Lower lobe of right lung (tissue), 2 donors: ENCODE measurements at regions not wholly inside any gene's neighbourhood (a gene's known extent, or its start where the extent isn't known, plus 50 kb on each side); places are given as distances from the start of the nearest gene placed in this dataset.

Experiments
- ATAC-seq, 2 donors: fragments of 200-7000 bp; cut with Tn5 transposase; one replicate each; pipeline ENCODE4 v1.9.1; 2020 to 2022; ENCODE audit warnings: mild to moderate bottlenecking in 2 of 2, moderate library complexity in 2 of 2
- DNase-seq: peaks from one replicate; pipeline ENCODE4 v3.0.0-alpha.2; 2020
- H3K27ac ChIP-seq: fragments of 200-600 bp; one replicate; pipeline ENCODE4 v1.8.0; 2022
- H3K27me3 ChIP-seq: fragments of 200-600 bp; one replicate; pipeline ENCODE4 v1.8.0; 2022; ENCODE audit warnings: low read depth
- H3K36me3 ChIP-seq: fragments of 200-600 bp; one replicate; pipeline ENCODE4 v1.8.0; 2022; ENCODE audit warnings: mild to moderate bottlenecking
- H3K4me1 ChIP-seq: fragments of 200-600 bp; one replicate; pipeline ENCODE4 v1.8.0; 2022
- H3K4me3 ChIP-seq: fragments of 200-600 bp; one replicate; pipeline ENCODE4 v1.8.0; 2022; ENCODE audit warnings: mild to moderate bottlenecking
- H3K9me3 ChIP-seq: fragments of 200-600 bp; one replicate; pipeline ENCODE4 v1.8.0; 2022
- CTCF ChIP-seq: fragments of 200-600 bp; IDR thresholded peaks from one replicate; pipeline ENCODE4 v1.8.0; 2022; ENCODE audit warnings: antibody characterized with exemption, mild to moderate bottlenecking
- intact Hi-C: fragments of 100-400 bp; cut with DNase I; formaldehyde crosslinking; loops from one replicate; pipeline ENCODE4 v1.11.0; 2022
- donor health status: DM: no; HTN: yes; CAD: no; lungs with severe emphysema.

- peaks cover 26% of the 10 kb centered on the region for H3K27me3 ChIP-seq
- no peaks in the 10 kb centered on the region for H3K4me1 ChIP-seq
- no peak overlapping the region for H3K4me3 ChIP-seq
- no peak overlapping the region for H3K27ac ChIP-seq
- no peak for ATAC-seq
- H3K36me3 ChIP-seq: no peaks in the 10 kb centered on the region
- no peak for DNase-seq
- H3K9me3 ChIP-seq: no peaks in the 10 kb centered on the region
- intact Hi-C loops: no loop called here
- no peak for TF ChIP-seq CTCF
These were observed 58.0 kb upstream of the PFKP start for GRCh38 chr10:3009341-3009740.

DNA sequence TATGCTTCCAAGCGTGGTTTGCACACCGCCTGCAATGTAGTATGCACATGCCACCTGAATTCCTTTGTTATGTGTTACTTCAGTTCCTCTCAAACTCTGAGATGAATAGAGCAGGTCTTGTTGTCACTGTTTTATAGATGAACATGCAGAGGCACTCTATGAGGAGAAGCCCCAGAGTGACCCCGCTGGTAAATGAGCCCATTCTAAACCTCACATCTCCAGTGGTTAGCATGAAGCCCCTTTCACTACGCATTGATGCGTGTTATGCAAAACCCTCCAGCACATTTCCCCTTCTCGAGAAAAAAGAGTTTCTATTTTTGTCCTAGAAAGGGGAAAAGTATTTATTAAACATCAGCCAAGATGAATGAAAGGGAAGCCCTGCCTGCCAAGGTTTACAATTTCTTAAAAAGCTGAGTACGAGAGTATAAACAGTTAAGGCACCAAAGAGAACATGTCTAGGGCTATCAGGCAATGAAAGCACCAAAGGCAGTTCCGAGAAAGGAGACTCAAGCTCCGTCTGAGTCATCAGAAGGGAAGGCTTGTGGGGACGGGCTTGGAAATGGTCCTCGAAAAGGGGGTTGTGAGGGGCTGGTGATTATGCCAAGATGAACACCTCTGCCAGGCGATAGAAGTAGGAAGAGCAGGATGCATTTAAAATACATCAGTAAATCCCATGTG, 58.7 kb upstream of the PFKP start:
- no peak for DNase-seq
- Histone ChIP-seq H3K4me3 (no peak overlapping the region), H3K27me3 (peaks cover 22% of the 10 kb centered on the region), H3K9me3 (no peaks in the 10 kb centered on the region), H3K27ac (no peak overlapping the region), H3K36me3 (no peaks in the 10 kb centered on the region), H3K4me1 (no peaks in the 10 kb centered on the region)
- ATAC-seq: no peak
- intact Hi-C loops: no loop called here
- TF ChIP-seq CTCF: no peak

- intact Hi-C loops: no loop called here
- no peak for ATAC-seq
- H3K4me1 ChIP-seq: no peaks in the 10 kb centered on the region
- H3K4me3 ChIP-seq: no peak overlapping the region
- H3K36me3 ChIP-seq: no peaks in the 10 kb centered on the region
- H3K27ac ChIP-seq: no peak overlapping the region
- no peak for DNase-seq
- no peaks in the 10 kb centered on the region for H3K9me3 ChIP-seq
- H3K27me3 ChIP-seq: peaks cover 6% of the 10 kb centered on the region
- no peak for TF ChIP-seq CTCF
These were observed 60.7 kb upstream of the PFKP start for GRCh38 chr10:3006607-3007006.

DNA sequence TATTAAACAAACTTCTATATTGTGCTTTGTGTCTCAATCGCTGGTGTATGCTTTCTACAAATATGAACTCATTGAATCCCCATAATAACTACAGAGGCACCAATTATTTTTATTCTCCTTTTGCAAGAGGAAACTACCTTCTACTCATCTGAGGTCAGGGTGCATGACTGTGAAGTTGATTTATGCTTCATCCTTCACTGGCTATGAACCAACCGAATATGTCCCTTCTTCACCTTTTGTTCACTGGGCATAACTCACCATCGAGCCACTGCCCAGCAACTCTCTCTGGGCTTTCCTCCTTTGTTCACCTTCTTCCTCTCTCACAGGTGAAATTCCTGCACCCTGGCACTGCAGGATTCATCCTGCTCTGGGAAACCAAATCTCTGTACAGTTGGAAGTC, 61.3 kb upstream of the PFKP start:
- Histone ChIP-seq H3K36me3 (no peaks in the 10 kb centered on the region), H3K27me3 (peaks cover 4% of the 10 kb centered on the region), H3K27ac (no peak overlapping the region), H3K9me3 (no peaks in the 10 kb centered on the region), H3K4me3 (no peak overlapping the region), H3K4me1 (no peaks in the 10 kb centered on the region)
- DNase-seq (no peak), ATAC-seq (no peak)
- TF ChIP-seq CTCF: no peak
- intact Hi-C loops: no loop called here

DNA sequence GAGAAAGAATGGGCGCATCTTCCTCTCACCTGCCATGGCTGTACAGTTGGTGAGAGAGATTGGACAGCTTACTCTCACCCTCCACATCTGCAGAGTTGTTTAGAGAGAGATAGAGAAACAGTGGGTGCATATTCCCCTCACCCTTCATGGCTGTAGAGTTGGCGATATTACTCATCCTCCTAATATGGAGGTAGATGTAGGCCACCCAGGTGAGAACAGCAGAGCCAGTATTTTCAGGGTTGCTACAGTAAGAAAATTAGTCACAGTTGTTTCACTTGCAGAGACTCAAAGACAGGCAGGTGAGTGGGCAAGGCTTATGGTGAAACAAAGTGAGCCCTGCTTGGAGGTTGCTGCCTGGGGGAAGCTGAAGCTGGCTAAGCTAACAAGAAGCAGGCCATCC, 65.0 kb upstream of the PFKP start:
- DNase-seq: no peak
- intact Hi-C loops: no loop called here
- Histone ChIP-seq H3K27ac (no peak overlapping the region), H3K4me1 (no peaks in the 10 kb centered on the region), H3K4me3 (no peak overlapping the region), H3K36me3 (no peaks in the 10 kb centered on the region), H3K27me3 (no peaks in the 10 kb centered on the region), H3K9me3 (no peaks in the 10 kb centered on the region)
- no peak for TF ChIP-seq CTCF
- ATAC-seq: no peak
